Stimulated activated CD4-positive, alpha-beta T cell treated with anti-CD3 and anti-CD28 coated beads, Interleukin-4, amount 100 ng/mL, for 48 hours (primary cell): ENCODE measurements at regions not wholly inside any gene's neighbourhood (a gene's known extent, or its start where the extent isn't known, plus 50 kb on each side); places are given as distances from the start of the nearest gene placed in this dataset.
"Not testable (repeated sequence)": the region's sequence is repeated elsewhere in the genome, so short reads cannot be mapped to it uniquely, and the experiment has no call there.

Experiments used
- DNase-seq, 2 donors: peaks; one replicate each; pipeline ENCODE4 v3.0.0-alpha.2; 2020; ENCODE audit warnings: low read depth in 2 of 2

DNA sequence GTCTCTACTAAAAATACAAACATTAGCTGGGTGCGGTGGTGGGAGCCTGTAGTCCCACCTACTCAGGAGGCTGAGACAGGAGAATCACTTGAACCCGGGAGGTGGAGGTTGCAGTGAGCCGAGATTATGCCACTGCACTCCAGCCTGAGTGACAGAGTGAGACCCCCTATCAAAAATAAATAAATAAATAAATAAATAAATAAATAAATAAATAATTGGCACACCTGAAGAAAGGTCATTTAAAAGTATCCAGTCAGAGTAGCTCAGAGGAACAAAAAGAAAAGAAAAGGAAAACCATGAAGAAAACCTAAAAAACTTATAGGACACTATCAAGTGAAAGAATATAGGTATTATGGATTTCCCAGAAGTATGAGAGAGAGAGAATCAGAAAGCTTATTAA, 330.1 kb upstream of the AR start:
- not testable (repeated sequence) for DNase-seq

DNA sequence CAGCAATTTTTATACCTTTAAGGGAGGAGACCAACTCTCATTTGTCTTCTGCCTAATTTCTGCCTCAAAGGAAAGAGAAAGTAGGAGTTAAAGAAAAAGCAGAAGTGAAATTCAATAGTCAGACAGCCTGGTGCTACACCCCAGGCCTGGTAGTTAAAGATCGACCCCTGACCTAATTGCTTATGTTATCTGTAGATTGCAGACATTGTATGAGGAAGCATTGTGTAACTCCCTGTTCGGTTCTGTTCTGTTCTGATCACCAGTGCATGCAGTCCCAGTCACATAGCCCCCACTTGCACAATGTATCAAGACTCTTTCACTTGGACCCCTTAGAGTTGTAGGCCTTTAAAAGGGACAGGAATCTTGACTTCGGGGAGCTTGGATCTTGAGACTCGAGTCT, 335.9 kb upstream of the AR start:
- no peak for DNase-seq

DNA sequence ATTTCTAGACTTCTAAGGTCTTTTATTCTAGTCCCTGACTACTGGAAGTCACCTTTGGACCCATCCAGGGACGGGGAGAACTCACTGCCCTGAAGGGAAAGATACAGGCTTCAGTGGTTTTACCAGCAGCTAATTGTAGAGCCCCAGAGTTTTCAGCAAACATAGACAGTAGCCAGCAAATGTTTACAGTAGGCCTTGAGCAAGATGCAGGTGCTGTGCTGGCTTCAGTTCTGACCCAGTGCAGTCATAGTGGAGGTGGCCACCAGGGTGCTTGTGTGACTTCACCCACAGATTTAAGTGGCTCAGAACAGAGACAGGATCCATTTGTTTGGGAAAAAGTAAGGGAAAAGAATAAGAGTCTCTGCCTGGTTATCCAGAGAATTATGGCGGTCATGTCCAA, 384.4 kb upstream of the AR start:
- no peak for DNase-seq

DNA sequence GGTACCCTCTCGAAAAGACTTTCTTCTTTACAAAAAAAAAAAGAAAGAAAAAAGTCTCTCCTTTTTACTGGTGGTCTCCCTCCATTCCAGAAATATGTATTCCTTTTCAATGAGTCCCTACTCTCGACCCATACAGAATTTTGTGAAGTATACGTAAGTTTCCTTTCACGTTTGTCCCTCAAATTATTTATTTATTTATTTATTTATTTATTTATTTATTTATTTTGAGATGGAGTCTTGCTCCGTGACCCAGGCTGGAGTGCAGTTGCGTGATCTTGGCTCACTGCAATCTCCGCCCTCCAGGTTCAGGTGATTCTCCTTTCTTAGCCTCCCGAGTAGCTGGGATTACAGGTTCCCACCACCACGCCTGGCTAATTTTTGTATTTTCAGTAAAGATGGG, 429.2 kb upstream of the AR start:
- DNase-seq, result no peak

DNA sequence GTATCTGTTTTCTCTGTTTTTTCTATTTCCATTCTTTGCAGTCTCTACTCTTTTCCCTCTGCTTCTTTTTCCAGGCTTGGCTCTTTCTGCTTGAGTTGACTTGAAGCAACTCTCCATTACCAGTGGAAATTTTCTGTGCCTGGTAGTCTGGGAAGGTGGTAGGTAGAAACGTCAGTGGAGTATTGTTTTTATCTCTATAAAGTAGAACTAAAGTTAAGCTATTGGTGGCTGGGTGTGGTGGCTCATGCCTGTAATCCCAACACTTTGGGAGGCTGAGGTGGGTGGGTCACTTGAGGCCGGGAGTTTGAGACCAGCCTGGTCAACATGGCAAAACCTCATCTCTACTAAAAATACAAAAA, 438.1 kb upstream of the AR start:
- DNase-seq, result no peak

DNA sequence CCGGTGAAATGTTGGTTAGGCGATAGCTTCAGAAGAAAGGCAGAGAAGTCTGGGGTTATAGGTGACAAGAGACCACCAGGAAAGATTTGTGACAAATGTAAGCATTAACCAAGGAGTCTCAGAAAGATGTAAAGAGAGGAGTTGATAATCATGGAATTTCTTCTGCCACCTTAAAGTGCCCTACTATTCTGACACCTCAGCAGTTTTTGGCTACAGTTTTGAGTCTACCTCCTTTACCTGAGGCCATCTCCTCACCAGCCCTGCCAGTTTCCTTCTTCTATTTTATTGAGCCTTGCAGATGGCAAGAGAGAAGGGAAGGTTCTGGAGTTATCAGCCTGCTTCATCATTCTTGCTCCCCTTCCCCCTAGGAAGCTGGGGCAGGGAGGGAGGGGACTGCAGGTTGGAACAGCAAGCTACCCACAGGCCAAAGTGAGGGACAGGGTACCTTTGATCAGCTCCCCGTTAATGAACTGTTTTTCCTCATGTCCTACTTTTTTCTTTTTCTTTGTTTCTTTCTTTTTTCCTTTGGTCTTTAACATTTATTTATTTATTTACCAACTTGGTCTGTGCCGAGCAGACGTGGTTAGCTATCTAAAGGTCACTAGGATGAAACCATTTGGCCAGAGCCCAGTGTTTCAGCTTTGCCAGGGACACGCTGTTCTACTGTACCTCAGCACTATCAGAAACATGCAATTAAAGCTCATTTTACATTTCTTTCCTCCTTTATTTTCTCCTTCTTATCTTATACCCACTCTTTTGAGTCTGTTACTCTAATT, 438.7 kb upstream of the AR start:
- DNase-seq, result no peak

DNA sequence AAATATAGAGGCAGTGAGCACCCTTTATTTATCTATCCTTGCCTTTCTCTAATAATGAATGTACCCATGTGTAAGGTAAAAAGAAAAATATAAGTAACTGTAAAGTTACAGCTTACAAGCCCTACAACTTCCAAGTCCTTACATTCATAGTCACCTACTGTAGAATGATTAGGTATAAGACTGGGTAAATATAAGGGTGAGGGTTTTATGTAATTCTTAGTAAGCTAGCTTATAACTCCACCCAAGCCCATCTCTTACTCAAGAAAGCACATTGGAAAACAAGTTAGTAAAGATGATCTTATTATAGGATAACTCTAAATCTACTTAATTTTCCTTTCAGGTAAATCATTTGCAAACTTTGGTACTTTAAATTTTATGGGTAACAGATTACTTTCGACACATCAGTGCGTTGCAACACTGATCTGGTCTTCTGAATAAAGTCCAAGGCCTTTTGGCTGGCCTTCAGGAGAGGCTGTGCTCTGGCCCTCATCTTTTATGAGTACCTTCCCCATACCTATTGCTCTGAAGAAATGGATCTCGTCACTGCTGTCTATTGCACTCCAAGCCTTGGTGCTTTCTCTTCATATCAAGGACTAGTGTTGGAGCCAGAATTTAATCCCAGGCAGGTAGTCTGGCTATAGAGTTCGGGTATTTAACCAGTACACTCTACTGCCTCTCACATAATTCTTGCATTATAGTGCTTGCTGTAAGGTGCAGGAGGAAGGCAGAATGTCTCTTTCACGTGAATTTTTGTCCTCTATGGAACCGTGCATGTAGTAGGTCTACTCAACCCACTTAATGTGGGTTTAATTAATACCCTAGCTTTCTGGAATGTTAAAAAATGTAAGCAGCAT, 443.6 kb upstream of the AR start:
- no peak for DNase-seq

DNA sequence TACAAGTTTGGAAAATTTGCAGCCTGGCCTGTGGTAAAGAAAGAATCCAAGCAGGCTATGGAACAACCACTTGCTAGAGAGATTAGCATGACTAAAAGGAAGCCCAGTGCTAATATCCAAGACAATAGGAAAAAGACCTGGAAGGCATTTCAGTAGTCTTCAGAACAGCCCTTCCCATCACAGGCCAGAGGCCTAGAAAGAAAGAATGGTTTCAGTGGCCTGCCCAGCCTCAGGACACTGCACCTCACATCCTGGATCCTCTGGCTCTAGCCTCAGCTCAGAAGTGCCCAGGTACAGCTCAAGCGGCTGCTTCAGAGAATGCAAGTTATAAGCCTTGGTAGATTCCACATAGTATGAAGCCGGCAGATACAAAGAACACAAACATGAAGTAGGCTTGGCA, 449.8 kb upstream of the AR start:
- DNase-seq, result no peak

DNA sequence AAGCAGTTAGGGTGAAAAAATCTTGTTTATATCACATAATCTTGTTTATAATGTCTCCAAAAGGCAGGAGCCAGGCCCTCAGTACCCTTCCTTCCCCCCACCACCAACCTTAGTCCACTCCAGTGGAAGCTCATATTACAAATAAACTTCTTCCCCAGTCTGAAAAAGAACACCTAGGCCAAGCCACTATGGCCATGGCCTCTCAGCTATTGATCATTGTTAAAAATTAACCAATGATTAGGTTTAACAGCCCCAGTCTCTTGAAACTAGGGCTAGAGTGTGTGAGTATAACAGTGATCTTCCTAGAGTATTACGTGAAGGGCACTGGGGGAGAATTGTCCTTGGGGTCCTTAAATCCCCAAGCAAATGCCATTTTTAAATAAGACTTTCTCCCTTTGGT, 411.9 kb upstream of the EDA2R start:
- DNase-seq, result no peak

DNA sequence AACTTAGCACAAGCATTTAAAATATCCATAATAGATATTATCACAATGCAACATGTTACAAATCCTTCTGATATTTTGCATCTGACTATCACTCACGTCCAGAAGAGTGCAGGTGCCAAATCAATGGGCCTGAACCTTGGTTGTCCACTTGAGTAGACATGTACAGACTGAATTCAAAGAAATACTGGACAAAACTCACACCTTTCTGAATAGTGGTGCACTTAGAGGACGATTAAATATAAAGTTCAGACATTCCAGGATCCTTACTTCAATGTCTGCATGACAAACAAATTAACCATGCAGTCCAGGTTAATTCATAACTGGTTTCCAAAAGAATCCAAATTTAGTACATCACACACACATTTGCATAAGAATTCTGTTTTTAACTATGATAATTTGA, 406.0 kb upstream of the EDA2R start:
- no peak for DNase-seq

DNA sequence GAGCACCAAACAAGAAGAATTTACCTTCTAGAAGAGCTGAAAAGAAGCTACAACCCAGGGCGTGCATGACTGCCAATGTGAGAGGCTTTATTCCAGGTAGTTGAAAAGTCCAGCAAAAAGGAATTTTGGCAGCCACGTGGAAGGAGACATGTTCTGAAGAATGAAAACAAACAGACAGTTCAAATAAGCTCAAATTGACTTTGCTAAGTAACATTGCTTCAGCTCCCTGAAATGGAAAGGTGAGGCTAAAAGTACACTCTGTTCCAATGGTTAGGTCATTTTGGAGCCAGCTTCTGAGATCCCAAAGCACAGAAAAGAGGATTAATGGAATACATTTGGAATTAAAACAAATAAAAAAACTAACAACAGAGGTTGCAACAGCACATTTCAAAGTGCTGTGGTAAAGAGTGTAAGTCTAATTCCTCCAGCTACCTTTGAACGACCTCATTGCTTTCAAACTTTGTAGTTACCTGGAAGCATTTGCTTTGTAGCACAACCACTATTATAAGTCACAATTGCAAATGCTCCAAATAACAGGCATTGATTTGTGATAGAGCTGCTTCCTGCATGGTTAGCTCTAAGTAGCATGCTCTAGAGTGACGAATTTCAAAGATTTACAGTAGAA, 405.3 kb upstream of the EDA2R start:
- no peak for DNase-seq

DNA sequence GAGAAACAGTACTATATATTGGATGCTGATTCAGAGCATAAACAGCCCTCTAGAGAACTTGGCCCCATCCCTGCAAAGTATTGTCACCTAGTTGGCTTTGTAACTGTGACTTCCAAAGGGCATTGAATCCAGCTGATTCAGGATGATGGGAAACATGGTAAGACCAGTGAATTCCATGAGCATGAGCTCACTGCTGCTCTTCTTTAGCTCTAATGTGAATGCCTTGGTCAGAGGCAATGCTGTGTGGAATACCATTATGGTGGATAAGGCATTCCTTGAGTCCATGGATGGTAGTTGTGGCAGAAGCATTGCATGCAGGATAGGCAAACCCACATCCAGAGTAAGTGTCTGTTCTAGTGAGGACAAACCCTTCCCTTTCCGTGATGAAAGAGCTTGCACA, 365.6 kb upstream of the EDA2R start:
- no peak for DNase-seq

DNA sequence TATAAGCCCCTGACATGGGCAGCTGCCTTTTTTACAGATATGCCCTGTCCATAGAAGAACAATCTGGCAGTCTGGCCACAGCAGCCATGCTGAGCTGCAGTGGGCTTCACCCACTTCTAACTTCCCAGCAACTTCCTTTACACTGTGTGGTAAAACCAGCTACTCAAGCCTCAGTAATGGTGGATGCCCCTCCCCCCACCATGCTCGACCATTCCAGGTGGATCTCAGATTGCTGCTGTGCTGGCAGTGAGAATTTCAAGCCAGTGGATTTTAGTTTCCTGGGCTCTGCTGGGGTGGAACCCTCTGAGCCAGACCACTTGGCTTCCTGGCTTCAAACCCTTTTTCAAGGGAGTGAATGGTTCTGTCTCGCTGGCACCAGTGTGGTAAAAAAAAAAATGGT, 355.9 kb upstream of the EDA2R start:
- DNase-seq, result no peak

DNA sequence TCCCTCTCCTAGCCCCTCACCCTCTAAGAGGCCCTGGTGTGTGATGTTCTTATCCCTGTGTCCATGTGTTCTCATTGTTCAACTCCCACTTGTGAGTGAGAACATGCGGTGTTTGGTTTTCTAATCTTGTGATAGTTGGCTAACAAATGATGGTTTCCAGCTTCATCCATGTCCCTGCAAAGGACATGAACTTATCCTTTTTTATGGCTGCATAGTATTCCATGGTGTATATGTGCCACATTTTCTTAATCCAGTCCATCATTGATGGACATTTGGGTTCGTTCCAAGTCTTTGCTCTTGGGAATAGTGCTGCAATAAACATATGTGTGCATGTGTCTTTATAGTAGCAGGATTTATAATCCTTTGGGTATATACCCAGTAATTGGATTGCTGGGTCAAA, 353.2 kb upstream of the EDA2R start:
- not testable (repeated sequence) for DNase-seq

DNA sequence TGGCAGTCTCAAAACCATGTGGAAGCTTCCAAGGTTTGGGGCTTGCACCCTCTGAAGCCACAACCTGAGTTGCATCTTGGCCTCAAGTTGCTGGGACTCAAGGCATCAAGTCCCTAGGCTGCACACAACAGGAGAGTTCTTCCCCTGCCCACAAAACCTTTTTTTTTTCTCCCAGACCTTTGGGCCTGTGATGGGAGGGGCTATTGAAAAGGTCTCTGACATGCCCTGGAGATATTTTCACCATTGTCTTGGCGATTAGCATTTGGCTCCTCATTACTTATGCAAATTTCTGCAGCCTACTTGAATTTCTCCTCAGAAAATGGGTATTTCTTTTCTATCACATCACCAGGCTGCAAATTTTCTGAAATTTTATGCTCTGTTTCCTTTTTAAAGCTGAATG, 349.5 kb upstream of the EDA2R start:
- no peak for DNase-seq

DNA sequence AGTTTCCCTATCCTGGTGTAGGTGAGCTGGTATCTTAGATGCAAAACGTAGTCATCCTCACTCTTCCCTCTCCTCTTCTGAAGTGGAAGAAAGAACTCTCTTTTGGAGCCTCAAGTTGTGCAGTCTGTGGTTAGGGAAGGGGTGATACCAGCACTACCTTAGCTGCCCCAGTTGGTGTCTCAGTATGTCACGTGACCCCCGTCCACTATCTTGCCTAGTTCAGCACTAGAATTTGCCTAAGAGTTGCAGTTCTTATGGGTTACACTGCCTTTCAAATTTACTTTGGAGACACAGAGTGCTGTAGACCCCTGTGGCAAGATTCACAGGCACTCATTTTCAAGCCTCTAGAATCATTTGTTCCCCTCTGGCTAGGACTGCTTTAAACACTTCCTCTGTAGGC, 322.8 kb upstream of the EDA2R start:
- no peak for DNase-seq

DNA sequence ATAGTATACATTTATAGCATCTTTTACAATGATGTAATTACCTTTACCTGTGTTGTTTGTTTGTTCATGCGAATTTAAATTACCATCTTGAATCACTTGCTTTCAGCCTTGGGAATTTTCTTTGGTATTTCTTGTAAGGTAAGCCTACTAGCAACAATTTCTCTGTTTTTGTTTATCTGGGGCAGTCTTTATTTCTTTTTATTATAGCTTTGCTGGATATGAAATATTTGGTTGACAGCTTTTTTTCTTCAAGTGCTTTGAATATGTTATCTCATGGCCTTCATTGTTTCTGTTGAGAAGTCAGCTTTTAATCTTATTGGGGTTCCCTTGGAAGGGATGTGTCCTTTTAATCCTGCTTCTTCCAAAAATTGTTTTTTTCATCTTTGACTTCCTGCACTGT, 292.8 kb upstream of the EDA2R start:
- no peak for DNase-seq

DNA sequence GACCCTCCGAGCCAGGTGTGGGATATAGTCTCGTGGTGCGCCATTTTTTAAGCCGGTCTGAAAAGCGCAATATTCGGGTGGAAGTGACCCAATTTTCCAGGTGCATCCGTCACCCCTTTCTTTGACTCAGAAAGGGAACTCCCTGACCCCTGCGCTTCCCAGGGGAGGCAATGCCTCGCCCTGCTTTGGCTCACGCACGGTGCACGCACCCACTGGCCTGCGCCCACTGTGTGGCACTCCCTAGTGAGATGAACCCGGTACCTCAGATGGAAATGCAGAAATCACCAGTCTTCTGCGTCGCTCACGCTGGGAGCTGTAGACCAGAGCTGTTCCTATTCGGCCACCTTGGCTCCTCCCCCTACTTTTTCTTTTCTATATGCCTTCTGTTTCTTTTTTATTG, 291.6 kb upstream of the EDA2R start:
- DNase-seq, result not testable (repeated sequence)

DNA sequence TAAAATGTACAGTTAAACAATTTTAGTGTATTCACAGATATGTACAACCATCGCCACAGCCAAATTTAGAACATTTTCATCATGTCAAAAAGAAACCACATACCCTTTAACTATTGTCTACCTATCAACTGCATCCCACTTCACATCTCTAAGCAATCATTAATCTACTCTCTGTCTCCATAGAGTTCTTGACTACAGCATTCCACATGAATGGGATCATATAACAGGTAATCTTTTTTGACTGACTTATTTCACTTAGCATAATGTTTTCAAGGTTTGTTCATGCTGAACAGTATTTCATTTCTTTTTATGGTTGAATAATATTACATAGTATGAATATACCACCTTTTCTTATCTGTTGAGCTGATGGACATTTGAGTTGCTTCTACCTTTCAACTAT, 281.4 kb upstream of the EDA2R start:
- no peak for DNase-seq

DNA sequence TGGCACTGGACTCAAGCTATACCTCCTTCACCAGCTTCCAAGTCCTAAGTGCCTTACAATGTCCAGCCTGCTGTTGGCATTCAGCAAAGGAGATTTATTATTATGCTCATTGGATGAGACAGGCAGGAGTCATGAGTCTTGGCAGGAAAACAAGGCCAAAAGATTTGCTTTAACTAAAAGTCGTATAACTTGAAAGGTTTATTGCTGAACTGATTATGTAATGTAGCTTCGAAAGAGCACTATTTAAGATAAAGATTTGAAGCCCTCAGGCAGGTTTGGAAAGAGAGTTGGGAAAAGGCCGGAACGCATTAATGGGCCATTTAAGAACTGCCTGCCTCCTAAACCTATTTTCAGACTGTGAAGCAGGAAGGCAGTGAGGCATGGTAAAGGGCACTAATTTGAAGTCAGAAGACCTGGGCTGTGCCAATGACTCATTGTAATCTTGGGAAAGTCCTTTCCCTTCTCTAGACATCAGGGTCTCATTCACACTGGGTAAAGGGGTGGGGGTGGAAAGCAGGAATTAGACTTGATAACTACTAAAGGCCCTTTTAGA, 280.5 kb upstream of the EDA2R start:
- DNase-seq, result no peak

DNA sequence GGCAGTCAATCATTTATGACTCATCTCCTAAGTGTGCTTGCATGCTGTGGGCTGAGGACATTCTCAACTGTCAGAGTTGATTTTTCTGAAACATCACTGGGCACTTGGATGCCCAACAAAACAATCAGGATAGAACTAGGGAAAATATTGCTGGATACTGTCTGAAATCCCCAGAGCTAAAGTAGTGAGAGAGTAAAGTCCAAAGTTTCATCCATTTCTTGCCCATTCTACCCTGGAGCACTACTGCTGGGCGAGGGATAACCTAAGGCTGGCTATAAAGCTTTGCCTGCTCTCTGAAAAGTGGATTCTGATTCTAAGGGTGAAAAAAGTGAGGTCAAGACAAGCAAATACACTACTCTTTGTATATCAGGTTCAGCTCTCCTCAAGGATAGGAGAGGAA, 279.6 kb upstream of the EDA2R start:
- no peak for DNase-seq

DNA sequence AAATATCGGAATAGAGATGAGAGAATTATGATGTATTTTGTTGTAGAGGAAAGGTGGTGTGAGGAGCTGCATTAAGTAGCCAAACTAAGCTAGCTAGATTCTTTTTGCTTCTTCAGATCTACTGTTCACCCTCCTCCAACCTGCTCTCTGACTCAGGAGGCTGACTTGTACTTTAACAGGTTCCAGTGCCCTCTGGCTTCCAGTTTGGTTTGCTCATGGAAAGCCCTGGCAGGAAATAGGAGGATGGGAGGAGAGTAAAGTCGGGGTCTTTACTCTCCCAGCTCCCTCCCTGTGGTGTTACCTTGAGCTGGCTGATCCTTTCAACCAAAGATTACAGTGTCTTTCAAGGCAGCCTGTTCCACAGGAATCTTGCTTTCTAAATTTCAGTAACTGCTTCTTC, 277.0 kb upstream of the EDA2R start:
- no peak for DNase-seq

DNA sequence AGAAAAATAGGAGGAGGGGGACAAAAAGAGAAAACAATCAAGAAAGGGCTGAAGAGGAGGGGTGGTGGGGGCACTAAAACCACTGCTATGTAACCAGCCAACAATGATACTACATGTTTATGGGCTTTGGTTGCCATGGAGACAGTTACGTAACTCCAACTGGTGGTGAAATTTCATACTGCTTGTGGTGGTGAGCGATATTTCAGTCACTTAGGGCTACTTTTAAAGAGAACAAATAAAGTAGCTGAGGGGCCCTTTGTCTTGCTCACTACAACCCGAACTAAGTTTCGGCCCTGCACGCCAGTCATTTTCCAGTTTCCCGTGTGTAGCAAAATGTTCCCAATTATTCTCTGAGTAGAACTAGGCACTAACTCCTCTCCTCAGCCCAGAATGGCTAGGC, 275.2 kb upstream of the EDA2R start:
- no peak for DNase-seq
